Stimulated activated CD8-positive, alpha-beta memory T cell treated with anti-CD3 and anti-CD28 coated beads, Interleukin-4, amount 100 ng/mL, for 24 hours (primary cell): ENCODE measurements at regions not wholly inside any gene's neighbourhood (a gene's known extent, or its start where the extent isn't known, plus 50 kb on each side); places are given as distances from the start of the nearest gene placed in this dataset.
"Not testable (repeated sequence)": the region's sequence is repeated elsewhere in the genome, so short reads cannot be mapped to it uniquely, and the experiment has no call there.

Experiments
- DNase-seq: peaks from one replicate; pipeline ENCODE4 v3.0.0-alpha.2; 2020; ENCODE audit warnings: low read depth

- no peak for DNase-seq
Measured at GRCh38 chrX:45479835-45480422, 279.3 kb upstream of the DIPK2B start.

- no peak for DNase-seq
Measured at GRCh38 chrX:45479196-45479834, 278.6 kb upstream of the DIPK2B start.

DNA sequence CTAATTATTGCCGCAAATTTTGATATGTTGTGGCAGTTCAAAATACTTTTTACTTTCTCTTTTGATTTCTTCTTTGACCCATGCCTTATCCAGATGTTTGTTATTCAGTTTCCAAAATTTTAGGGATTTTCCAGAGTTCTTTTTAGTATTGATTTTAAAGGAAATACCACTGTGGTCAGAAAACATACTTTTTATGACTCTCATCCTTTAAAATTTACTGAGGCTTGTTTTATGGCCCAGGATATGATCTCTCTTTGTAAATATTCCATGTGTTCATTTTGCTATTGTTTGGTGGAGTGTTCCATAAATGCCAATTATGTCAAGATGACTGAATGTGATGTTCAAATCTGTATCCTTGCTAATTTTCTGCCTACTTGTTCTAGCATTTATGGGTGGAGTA is 272.3 kb upstream of the DIPK2B start:
- DNase-seq, result no peak

GRCh38 chrX:45467537-45467936 is 266.9 kb upstream of the DIPK2B start:
- DNase-seq, result not testable (repeated sequence)

GRCh38 chrX:45455732-45456131 is 255.1 kb upstream of the DIPK2B start:
- not testable (repeated sequence) for DNase-seq

DNA sequence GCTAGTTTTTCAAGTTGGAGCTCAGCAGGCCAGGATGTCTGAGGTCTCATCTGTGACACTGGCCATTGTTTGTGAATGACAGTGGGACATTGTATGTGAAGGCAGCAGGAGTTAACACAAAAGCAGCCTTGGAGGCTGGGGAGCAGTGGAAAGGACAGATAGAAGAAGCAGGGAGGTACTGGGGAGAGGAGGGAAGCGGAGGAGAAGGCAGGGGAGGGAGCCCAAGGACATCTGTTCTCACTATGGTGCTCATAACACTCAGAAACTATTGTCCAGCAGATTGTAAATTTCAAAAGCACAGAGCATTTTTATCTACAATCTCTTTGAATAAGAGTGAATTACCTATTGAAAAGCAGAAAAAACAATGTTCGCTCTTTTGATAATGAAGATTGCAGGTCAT is 253.6 kb upstream of the DIPK2B start:
- DNase-seq, result no peak

DNA sequence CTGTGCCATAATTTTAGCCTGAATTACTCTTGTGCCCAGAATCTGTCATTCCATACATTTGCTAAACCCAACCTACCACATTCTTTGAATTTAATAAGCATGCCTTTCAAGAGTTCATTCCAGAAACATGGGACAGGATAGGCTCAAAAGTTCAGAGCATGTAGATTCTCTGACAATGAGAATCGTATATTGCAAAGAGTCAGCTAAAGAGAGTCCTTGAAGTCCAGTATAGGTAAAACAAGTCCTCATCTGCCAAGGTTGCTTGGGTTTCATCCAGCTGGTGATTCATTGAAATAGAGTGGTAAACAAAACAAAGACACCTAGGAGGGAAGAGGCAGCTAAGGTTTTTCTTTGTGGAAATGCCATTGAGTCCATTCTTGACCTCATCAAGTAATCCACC is 249.3 kb upstream of the DIPK2B start:
- no peak for DNase-seq

DNA sequence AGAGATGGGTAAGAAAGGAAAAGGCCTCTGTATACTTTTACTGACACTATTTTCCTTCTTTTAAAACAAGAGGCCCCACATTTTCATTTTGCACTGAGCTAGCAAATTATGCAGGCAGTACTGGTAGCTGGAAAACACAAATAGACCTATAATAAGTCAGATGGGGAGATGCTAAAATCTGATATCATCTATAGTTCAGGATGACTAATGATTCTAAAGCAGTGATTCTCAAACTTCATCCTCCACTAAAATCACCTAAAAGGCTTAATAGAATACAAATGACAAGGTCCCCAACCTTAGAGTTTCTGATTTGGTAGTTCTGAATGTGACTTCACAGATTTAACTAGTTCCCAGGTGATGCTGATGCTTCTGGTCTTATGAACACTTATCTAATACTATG is 247.3 kb upstream of the DIPK2B start:
- no peak for DNase-seq

DNA sequence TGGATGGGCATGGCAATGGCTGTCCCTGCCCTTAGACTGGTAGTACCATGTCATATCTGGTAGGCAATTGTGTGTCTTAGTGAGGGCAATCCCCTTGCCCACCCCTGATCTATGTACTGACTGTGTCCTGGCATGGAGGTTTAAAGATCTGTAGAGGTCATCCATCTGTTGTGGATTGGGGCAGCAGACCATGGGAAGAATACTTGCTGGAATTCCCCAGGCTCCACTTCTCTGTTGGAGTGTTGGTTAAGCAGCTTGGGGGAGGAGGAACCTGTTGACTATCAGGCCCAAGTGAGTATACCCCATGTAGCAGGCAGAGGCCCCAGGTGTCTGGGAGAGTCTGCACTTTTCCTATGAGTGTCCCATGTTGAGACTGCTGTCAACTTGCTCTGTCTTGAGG is 246.7 kb upstream of the DIPK2B start:
- no peak for DNase-seq

DNA sequence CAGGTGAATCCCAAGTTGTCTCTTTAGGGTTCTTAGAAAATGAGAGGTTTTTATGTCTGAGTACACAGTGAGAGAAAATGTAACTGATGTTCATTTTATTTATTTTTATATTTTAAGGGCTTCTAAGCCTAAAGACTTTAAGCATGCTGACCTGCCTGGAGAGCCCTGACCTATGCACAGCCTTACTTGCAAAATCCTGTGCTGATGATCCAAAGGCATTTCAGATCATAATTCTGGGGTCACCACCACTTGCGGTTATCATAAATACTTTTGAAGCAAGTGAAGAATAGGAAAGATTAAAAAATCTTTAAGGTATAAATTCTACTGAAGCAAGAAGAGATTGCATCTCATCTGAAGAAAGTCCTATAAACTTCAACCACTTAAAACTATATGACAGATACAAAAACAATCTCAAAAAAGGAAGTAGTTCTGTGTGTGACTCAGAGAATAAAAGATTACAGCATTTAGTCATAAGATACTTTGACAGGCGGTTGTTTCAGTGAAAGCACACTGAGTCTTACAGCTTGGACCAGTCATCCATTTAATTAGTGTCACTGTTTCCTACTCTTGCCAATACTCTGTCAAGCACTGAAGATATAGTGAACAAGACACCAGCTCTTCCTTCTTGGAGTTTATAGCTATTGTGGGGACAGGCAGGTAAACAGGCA is 245.2 kb upstream of the DIPK2B start:
- DNase-seq, result no peak

- DNase-seq, result no peak
Measured at GRCh38 chrX:45437186-45437585, 236.5 kb upstream of the DIPK2B start.

DNA sequence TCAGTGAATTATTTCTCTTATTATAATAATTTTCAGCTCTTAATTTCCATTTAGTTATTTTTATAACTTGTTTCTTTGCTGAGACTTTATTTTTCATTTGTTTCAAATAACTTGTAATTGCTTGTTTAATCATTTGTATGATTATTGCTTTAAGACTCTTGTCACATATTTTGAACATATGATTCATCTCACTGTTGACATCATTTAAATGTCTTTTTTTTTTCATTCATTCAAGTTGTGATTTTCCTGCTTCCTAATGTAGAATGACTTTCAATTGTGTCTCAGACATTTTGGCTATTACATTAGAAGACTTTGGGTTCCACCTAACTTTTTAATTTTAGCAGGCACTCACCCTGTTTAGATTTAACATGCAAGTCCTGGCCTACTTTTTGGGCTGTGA is 234.8 kb upstream of the DIPK2B start:
- DNase-seq, result no peak

DNA sequence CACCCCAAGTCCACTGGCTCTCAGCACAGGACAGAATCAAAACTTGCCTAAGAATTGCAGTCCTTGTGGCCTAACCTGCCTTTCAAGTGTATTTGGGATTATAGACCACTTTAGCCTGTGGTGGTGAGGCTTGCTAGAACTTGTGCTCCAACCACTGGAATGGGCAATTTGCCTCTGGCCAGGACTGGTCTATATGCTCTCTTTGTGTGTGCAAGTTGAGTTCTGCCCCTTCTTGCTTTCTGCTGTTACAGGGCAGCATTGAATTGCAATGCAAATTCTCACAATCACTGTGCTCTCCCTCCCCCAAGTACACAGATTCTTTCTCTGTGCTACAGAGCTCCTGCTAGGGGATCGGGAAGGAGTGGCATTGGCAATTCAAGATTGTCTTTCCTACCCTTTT is 233.6 kb upstream of the DIPK2B start:
- no peak for DNase-seq

DNA sequence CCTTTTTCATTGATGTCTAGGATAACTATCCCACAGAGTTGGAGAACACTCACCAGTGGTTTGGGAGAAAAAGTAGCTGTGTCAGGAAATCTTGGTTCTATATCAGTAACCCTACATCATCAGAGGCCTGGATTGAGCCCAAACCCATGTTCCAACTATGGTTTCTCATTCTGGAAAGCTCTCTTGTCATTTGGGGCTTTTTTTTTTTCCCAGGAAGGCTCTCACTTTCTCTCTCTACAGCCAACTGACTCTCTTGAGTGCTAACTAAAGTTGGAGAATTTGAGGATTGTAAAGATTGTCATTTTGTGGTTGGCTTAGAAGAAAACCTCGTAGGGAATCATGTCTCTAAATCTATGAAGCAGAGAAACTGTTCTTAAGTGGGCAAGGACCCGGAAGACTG is 228.2 kb upstream of the DIPK2B start:
- no peak for DNase-seq

DNA sequence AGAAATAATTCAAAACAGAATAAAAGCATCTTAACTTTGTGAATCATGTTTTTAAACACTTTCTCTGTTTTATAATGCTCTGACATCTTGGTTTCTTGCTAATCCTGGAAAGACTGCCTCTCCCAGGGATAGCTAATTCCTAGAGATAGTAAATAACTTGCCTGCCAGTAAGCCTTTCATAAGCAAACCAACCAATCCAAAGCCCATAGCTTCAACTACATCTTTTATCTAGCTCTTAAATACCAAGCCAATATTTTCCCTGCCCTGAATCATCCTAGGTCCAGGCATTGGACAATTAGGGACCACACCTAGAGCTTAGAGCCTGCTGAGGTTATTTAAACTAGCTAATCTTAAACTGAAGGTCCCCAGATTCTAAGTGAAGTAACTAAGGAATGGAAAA is 223.7 kb upstream of the DIPK2B start:
- no peak for DNase-seq

- no peak for DNase-seq
Measured at GRCh38 chrX:45422216-45422925, 221.7 kb upstream of the DIPK2B start.

DNA sequence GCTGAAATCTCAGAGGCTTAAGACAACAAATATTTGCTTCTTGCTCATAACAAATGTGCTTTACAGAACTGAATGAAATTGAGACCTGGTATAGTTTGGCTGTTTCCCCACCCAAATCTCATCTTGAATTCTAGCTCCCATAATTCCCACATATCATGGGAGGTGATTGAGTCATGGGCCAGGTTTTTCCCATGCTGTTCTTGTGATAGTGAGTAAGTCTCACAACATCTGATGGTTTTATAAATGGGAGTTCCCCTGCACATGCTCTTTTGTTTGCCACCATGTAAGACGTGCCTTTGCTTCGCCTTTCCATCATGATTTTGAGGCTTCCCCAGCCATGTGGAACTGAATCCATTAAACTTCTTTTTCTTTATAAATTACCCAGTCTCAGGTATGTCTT is 221.1 kb upstream of the DIPK2B start:
- DNase-seq, result no peak

DNA sequence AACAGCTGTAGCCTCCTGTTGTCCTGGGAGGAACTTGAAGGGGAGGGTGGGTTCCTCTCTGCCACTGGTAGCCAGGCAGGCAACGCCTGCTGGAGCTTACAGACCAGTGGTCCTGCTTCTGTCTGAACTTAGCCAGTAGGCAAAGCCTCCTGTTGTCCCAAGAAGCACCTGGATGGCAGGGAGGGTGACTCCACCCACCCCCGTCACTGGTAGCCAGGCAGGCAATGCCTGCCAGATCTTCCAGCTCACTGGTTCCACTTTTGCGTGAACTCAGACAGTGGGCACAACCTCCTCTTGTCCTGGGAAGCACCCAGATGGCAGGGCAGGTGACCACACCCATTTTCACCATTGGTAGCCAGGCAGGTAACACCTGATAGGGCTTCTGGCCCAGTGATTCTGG is 203.5 kb upstream of the DIPK2B start:
- DNase-seq, result no peak

DNA sequence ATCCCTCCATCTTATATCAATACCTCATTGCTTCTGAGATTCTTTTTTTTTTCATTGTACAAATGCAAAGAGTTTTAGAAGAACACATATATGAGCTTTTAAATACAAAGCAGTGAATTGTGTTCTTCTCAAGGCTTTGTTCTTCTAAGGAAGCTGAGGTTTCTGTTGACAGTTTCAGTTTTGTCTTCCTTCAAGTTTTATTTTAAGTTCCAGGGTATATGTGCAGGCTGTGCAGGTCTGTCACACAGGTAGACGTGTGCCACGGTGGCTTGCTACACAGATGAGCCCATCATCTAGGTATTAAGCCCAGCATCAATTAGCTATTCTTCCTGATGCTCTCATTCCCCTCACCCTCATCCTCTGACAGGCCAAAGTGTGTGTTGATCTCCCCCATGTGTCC is 201.2 kb upstream of the DIPK2B start:
- no peak for DNase-seq

- not testable (repeated sequence) for DNase-seq
Measured at GRCh38 chrX:45400951-45401725, 200.5 kb upstream of the DIPK2B start.

DNA sequence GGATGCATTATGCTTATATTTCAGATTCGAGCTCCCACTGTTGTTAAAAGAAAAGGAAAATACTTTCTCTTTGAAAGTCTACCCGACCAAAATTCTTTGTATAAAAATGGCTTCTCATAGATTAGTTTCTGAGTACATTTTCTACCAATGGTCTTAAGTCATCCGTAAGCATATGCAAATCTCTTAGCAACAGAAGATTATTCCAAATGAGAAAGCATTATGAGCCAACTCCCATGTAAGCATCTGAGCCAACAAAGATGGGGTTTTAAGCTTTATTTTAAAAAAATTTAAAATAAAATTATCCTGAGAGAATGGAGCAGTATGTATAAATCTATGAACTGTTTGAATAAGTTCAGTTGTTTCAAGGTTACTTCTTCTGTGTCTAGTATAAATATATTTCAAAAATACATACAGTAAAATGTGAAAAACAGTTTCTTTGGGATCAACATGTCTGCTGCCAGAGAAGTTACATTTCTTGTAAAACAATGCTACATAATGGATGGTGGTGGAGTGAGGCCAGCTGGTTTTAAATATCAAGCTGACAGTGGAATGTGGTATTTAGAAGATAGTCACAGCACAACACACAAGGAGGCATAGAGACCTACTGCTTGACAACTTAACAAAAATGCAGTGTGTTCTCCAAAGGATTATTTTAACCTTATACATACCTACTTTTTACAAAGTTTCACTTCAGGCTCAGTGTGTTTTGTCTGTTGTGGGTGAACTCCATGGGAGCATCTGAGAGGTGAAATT is 199.5 kb upstream of the DIPK2B start:
- no peak for DNase-seq

- no peak for DNase-seq
Measured at GRCh38 chrX:45385757-45386156, 185.1 kb upstream of the DIPK2B start.
